OCI-LY1 (cell line): ENCODE measurements at regions not wholly inside any gene's neighbourhood (a gene's known extent, or its start where the extent isn't known, plus 50 kb on each side); places are given as distances from the start of the nearest gene placed in this dataset.

Experiments
- EZH2 ChIP-seq: fragments of 200-600 bp; sonication (generic), shearing (Covaris generic); IDR thresholded peaks from 2 replicates; pipeline ENCODE4 v1.8.0; 2017; ENCODE audit warnings: borderline replicate concordance, mixed run types, mild to moderate bottlenecking, antibody characterized with exemption, low read length, moderate library complexity, mixed read lengths
- TF ChIP-seq, protein P1 (sequence below): fragments of 200-600 bp; sonication (generic), shearing (Covaris generic); IDR thresholded peaks from 2 replicates; pipeline ENCODE4 v1.5.1; 2017; ENCODE audit warnings: mild to moderate bottlenecking, antibody characterized with exemption, low read length, moderate library complexity, mixed read lengths

DNA sequence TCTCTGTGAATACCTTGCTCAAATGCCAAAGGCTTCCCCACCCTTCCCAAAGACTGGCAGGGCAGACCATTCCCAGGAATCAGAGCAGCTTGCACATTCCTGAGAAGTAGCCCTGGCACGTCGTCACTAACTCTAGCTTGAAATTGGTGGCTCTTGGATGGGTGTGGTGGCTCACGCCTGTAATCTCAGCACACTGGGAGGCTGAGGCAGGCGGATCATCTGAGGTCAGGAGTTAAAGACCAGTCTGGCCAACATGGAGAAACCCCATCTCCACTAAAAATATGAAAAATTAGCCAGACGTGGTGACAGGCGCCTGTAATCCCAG, 108.2 kb upstream of the MPP7 start:
- TF ChIP-seq, protein P1, sequence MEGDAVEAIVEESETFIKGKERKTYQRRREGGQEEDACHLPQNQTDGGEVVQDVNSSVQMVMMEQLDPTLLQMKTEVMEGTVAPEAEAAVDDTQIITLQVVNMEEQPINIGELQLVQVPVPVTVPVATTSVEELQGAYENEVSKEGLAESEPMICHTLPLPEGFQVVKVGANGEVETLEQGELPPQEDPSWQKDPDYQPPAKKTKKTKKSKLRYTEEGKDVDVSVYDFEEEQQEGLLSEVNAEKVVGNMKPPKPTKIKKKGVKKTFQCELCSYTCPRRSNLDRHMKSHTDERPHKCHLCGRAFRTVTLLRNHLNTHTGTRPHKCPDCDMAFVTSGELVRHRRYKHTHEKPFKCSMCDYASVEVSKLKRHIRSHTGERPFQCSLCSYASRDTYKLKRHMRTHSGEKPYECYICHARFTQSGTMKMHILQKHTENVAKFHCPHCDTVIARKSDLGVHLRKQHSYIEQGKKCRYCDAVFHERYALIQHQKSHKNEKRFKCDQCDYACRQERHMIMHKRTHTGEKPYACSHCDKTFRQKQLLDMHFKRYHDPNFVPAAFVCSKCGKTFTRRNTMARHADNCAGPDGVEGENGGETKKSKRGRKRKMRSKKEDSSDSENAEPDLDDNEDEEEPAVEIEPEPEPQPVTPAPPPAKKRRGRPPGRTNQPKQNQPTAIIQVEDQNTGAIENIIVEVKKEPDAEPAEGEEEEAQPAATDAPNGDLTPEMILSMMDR = no peak
- no peak for TF ChIP-seq EZH2
